ENCODE measurements at regions not wholly inside any gene's neighbourhood (a gene's known extent, or its start where the extent isn't known, plus 50 kb on each side); places are given as distances from the start of the nearest gene placed in this dataset.

GRCh38 chr5:87769157-87769556, 356.4 kb upstream of the CCNH start (continued):
- no peak for TF ChIP-seq CHD4 (IDR thresholded peaks at IDR 0.05)

- no peaks in the 10 kb centered on the region for H3K9me3 ChIP-seq (replicated peaks; ENCODE audit: control insufficient read depth, insufficient read depth, low read length)
Measured at GRCh38 chr5:87768190-87768589, 355.5 kb upstream of the CCNH start.

More at GRCh38 chr5:87768190-87768589, 355.5 kb upstream of the CCNH start:
- in situ Hi-C loops (cut with MboI): no loop called here
- SMC1A ChIA-PET (ENCODE audit: uncharacterized antibody, unreplicated experiment): no interaction called here
- no peak overlapping the region for H3K4me3 ChIP-seq
- POLR2A ChIA-PET: no interaction called here
- DNase-seq (ENCODE audit: low read depth, low spot score) (no peak), ATAC-seq (no peak), FAIRE-seq (no peak)
- H3K27me3 ChIP-seq (replicated peaks in 1 of 2; ENCODE audit: control insufficient read depth in 2 of 2, insufficient read depth in 2 of 2, low read length in 1 of 2): no peaks in the 10 kb centered on the region; a peak in 1 of 4 replicates
- no peak overlapping the region for H3K9ac ChIP-seq (ENCODE audit: control insufficient read depth, insufficient read depth, low read length)
- intact Hi-C loops (cut with micrococcal nuclease; ENCODE audit: unreplicated experiment): no loop called here
- no peak overlapping the region for H3K4me2 ChIP-seq (ENCODE audit: control insufficient read depth, insufficient read depth)
- no peaks in the 10 kb centered on the region for H3K36me3 ChIP-seq (ENCODE audit: control insufficient read depth in 2 of 2, insufficient read depth in 2 of 2, low read length in 1 of 2)
- no peak overlapping the region for H2AFZ ChIP-seq (ENCODE audit: control insufficient read depth, low read depth, low read length)
- no peak overlapping the region for H3K27ac ChIP-seq (ENCODE audit: control insufficient read depth, insufficient read depth)
- WGBS (ENCODE audit: insufficient coverage, insufficient replicate concordance, low lambda C conversion rate, missing lambda C conversion rate): 43% methylated on average over 2 of the region's 2 CpGs
- H3K79me2 ChIP-seq (ENCODE audit: control insufficient read depth, insufficient read depth, low read length): no peaks in the 10 kb centered on the region
- CTCF ChIA-PET: interaction anchor here (5.9 kb wide), 1 partner anchor 12 kb away, joined by 31 read pairs; no protein-coding TSS in a partner anchor
- BruUV-seq (replicated peaks): no TSS peak
- TF ChIP-seq NKRF (conservative IDR thresholded peaks at IDR 0.05) (no peak), MAX (IDR thresholded peaks at IDR 0.05; ENCODE audit: low read depth, low read length) (no peak), NR2F1 (conservative IDR thresholded peaks at IDR 0.05) (no peak), PML (IDR thresholded peaks at IDR 0.05; ENCODE audit: low read length) (no peak), RAD51 (IDR thresholded peaks at IDR 0.05) (no peak), SPI1 (IDR thresholded peaks at IDR 0.05; ENCODE audit: borderline replicate concordance, insufficient read depth, low read depth, low read length) (no peak)
- H3K4me1 ChIP-seq (ENCODE audit: control insufficient read depth, insufficient read depth, low read length): no peaks in the 10 kb centered on the region
- RAD21 ChIA-PET (ENCODE audit: unreplicated experiment): interaction anchor here (1.2 kb wide), 1 partner anchor 13 kb away, joined by 4 read pairs; no protein-coding TSS in a partner anchor
- H4K20me1 ChIP-seq (ENCODE audit: control insufficient read depth, insufficient read depth): no peaks in the 10 kb centered on the region

Data from GM12878 (cell line).